Skin of body (tissue), 1 donor: ENCODE measurements at regions not wholly inside any gene's neighbourhood (a gene's known extent, or its start where the extent isn't known, plus 50 kb on each side); places are given as distances from the start of the nearest gene placed in this dataset.

ENCODE experiments used
- DNase-seq: peaks from one replicate; lab custom pipeline; 2025; lab: John Stamatoyannopoulos, UW

- DNase-seq, result no peak
Measured at GRCh38 chr7:35454575-35455385, 200.9 kb upstream of the TBX20 start.

- no peak for DNase-seq
Measured at GRCh38 chr7:35450456-35451214, 196.7 kb upstream of the TBX20 start.

- no peak for DNase-seq
Measured at GRCh38 chr7:35448486-35448885, 194.6 kb upstream of the TBX20 start.

GRCh38 chr7:35446091-35446490, 192.2 kb upstream of the TBX20 start:
- no peak for DNase-seq

GRCh38 chr7:35437619-35438275, 183.8 kb upstream of the TBX20 start:
- DNase-seq, result no peak

GRCh38 chr7:35436452-35436851, 182.6 kb upstream of the TBX20 start:
- DNase-seq, result no peak

GRCh38 chr7:35430547-35431153, 176.8 kb upstream of the TBX20 start:
- DNase-seq, result no peak

GRCh38 chr7:35424869-35425495, 171.1 kb upstream of the TBX20 start:
- DNase-seq, result no peak

- DNase-seq, result no peak
Measured at GRCh38 chr7:35424440-35424839, 170.5 kb upstream of the TBX20 start.

- DNase-seq, result no peak
Measured at GRCh38 chr7:35422715-35423114, 168.8 kb upstream of the TBX20 start.

- no peak for DNase-seq
Measured at GRCh38 chr7:35420656-35421055, 166.8 kb upstream of the TBX20 start.

- DNase-seq, result no peak
Measured at GRCh38 chr7:35419391-35419755, 165.5 kb upstream of the TBX20 start.

- no peak for DNase-seq
Measured at GRCh38 chr7:35418716-35419390, 165.0 kb upstream of the TBX20 start.

- no peak for DNase-seq
Measured at GRCh38 chr7:35416568-35416967, 162.7 kb upstream of the TBX20 start.

- DNase-seq, result no peak
Measured at GRCh38 chr7:35415411-35415822, 161.5 kb upstream of the TBX20 start.

GRCh38 chr7:35411331-35411730, 157.4 kb upstream of the TBX20 start:
- no peak for DNase-seq

GRCh38 chr7:35405461-35405860, 151.6 kb upstream of the TBX20 start:
- no peak for DNase-seq

GRCh38 chr7:35401217-35401879, 147.4 kb upstream of the TBX20 start:
- DNase-seq, result no peak

GRCh38 chr7:35399840-35400239, 145.9 kb upstream of the TBX20 start:
- DNase-seq, result no peak

GRCh38 chr7:35399216-35399615, 145.3 kb upstream of the TBX20 start:
- DNase-seq, result no peak
